ENCODE measurements at regions not wholly inside any gene's neighbourhood (a gene's known extent, or its start where the extent isn't known, plus 50 kb on each side); places are given as distances from the start of the nearest gene placed in this dataset.
"Not testable (repeated sequence)": the region's sequence is repeated elsewhere in the genome, so short reads cannot be mapped to it uniquely, and the experiment has no call there.

DNA sequence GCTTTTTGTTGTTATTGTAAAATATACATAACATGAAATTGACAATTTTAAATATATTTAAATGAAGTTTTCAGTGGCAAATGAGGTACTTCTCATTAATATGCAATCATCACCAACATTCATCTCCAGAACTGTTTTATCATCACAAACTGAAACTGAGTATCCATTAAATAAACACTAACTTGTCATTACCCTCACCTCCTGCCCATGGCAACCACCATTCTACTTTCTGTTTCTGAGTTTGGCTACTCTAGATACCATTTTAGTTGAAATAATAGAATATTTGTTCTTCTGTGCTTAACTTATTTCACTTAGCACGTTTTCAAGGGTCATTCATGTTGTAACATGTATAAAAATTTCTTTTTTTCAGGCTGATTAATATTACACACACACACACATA, 834.3 kb downstream of the PLOD2 start:
- no peak for DNase-seq (ENCODE audit: extremely low read depth, low read depth)
- no peak for TF ChIP-seq CTCF (IDR thresholded peaks at IDR 0.05; ENCODE audit: low read depth, low read length, missing control alignments)
- H3K4me3 ChIP-seq (replicated peaks; ENCODE audit: low read depth, low read length) = no peak overlapping the region

GRCh38 chr3:145333427-145333826, 827.6 kb downstream of the PLOD2 start:
- not testable (repeated sequence) for DNase-seq (ENCODE audit: extremely low read depth, low read depth); H3K4me3 ChIP-seq (replicated peaks; ENCODE audit: low read depth, low read length)

DNA sequence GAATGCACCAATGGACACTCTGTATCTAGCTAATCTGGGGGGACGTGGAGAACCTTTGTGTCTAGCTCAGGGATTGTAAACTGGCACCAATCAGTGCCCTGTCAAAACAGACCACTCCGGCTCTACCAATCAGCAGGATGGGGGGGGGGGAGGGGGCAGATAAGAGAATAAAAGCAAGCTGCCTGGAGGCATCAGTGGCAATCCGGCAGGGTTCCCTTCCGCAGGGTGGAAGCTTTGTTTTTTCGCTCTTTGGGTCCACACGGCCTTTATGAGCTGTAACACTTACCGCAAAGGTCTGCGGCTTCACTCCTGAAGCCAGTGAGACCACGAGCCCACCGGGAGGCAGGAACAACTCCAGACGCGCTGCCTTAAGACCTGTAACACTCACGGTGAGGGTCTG, 827.1 kb downstream of the PLOD2 start:
- no peak overlapping the region for H3K4me3 ChIP-seq (replicated peaks; ENCODE audit: low read depth, low read length)
- TF ChIP-seq CTCF (IDR thresholded peaks at IDR 0.05; ENCODE audit: low read depth, low read length, missing control alignments) = no peak
- DNase-seq (ENCODE audit: extremely low read depth, low read depth) = no peak

GRCh38 chr3:145355206-145355605, 805.8 kb downstream of the PLOD2 start:
- TF ChIP-seq CTCF (IDR thresholded peaks at IDR 0.05; ENCODE audit: low read depth, low read length, missing control alignments) = no peak
- no peak for DNase-seq (ENCODE audit: extremely low read depth, low read depth)
- H3K4me3 ChIP-seq (replicated peaks; ENCODE audit: low read depth, low read length) = no peak overlapping the region

- DNase-seq (ENCODE audit: extremely low read depth, low read depth) = no peak
Measured at GRCh38 chr3:145357453-145357852, 803.5 kb downstream of the PLOD2 start.

GRCh38 chr3:145359040-145359439, 801.9 kb downstream of the PLOD2 start:
- TF ChIP-seq CTCF (IDR thresholded peaks at IDR 0.05; ENCODE audit: low read depth, low read length, missing control alignments) = no peak
- H3K4me3 ChIP-seq (replicated peaks; ENCODE audit: low read depth, low read length) = no peak overlapping the region
- DNase-seq (ENCODE audit: extremely low read depth, low read depth) = no peak

More at GRCh38 chr3:145357453-145357852, 803.5 kb downstream of the PLOD2 start:
- no peak overlapping the region for H3K4me3 ChIP-seq (replicated peaks; ENCODE audit: low read depth, low read length)
- no peak for TF ChIP-seq CTCF (IDR thresholded peaks at IDR 0.05; ENCODE audit: low read depth, low read length, missing control alignments)

DNA sequence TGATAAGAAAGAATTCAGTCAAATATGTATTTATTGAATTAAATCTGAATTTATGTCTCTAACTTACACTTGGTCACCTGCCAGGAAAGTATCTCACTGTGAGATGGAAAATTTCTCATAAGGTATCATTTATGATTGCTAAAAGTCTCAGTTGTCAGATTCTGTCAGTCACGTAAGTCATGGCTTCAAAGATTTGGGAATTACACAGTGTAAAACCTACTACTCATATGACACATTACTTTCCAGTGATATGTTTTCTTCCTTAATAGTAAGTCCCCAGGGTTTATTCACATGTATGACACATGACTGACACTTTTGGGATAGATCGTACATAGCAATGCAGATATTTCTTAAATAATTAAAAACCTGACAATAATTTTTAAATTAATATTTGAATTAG, 792.2 kb downstream of the PLOD2 start:
- TF ChIP-seq CTCF (IDR thresholded peaks at IDR 0.05; ENCODE audit: low read depth, low read length, missing control alignments) = no peak
- DNase-seq (ENCODE audit: extremely low read depth, low read depth) = no peak

More for the DNA sequence above, 792.2 kb downstream of the PLOD2 start:
- H3K4me3 ChIP-seq (replicated peaks; ENCODE audit: low read depth, low read length) = no peak overlapping the region
